Stimulated activated CD4-positive, alpha-beta T cell treated with anti-CD3 and anti-CD28 coated beads, Interleukin-15, amount 100 ng/mL, for 1 hour (primary cell): ENCODE measurements at regions not wholly inside any gene's neighbourhood (a gene's known extent, or its start where the extent isn't known, plus 50 kb on each side); places are given as distances from the start of the nearest gene placed in this dataset.

Experiments used
- DNase-seq, 2 donors: peaks; one replicate each; pipeline ENCODE4 v3.0.0-alpha.2; 2020; ENCODE audit warnings: low read depth in 1 of 2, low spot score in 1 of 2

GRCh38 chr19:30082611-30083010 lies 140.6 kb downstream of the URI1 start:
- no peak for DNase-seq

- DNase-seq = no peak
These were observed 141.2 kb downstream of the URI1 start for GRCh38 chr19:30083125-30083681.

GRCh38 chr19:30083701-30084156 lies 141.7 kb downstream of the URI1 start:
- DNase-seq = no peak

GRCh38 chr19:30084390-30084819 lies 142.4 kb downstream of the URI1 start:
- DNase-seq = no peak

- no peak for DNase-seq
These were observed 143.4 kb downstream of the URI1 start for GRCh38 chr19:30085394-30085793.

GRCh38 chr19:30086220-30086619 lies 144.2 kb downstream of the URI1 start:
- DNase-seq = no peak

- no peak for DNase-seq
These were observed 144.9 kb downstream of the URI1 start for GRCh38 chr19:30086916-30087315.

GRCh38 chr19:30087381-30088138 lies 145.5 kb downstream of the URI1 start:
- DNase-seq = no peak

- DNase-seq = no peak
These were observed 146.5 kb downstream of the URI1 start for GRCh38 chr19:30088567-30088966.

- no peak for DNase-seq
These were observed 147.1 kb downstream of the URI1 start for GRCh38 chr19:30089086-30089665.

- no peak for DNase-seq
These were observed 148.4 kb downstream of the URI1 start for GRCh38 chr19:30090476-30090875.

GRCh38 chr19:30090963-30091362 lies 148.9 kb downstream of the URI1 start:
- no peak for DNase-seq

GRCh38 chr19:30091456-30091855 lies 149.4 kb downstream of the URI1 start:
- DNase-seq = no peak

GRCh38 chr19:30091856-30092255 lies 149.8 kb downstream of the URI1 start:
- no peak for DNase-seq

- no peak for DNase-seq
These were observed 150.9 kb downstream of the URI1 start for GRCh38 chr19:30092721-30093569.

GRCh38 chr19:30093966-30094755 lies 152.1 kb downstream of the URI1 start:
- no peak for DNase-seq

- DNase-seq = no peak
These were observed 152.7 kb downstream of the URI1 start for GRCh38 chr19:30094756-30095140.

GRCh38 chr19:30095171-30095570 lies 153.1 kb downstream of the URI1 start:
- no peak for DNase-seq

- DNase-seq = no peak
These were observed 154.7 kb downstream of the URI1 start for GRCh38 chr19:30096596-30097370.

- DNase-seq = no peak
These were observed 155.8 kb downstream of the URI1 start for GRCh38 chr19:30097746-30098280.
